HG03439 (cell line): ENCODE measurements at regions not wholly inside any gene's neighbourhood (a gene's known extent, or its start where the extent isn't known, plus 50 kb on each side); places are given as distances from the start of the nearest gene placed in this dataset.

ENCODE experiments used
- ATAC-seq: cut with Tn5 transposase; IDR thresholded peaks from one replicate; pipeline ENCODE4 v1.9.1; 2021; ENCODE audit warnings: mild to moderate bottlenecking, moderate library complexity; ENCODE audit not compliant: unreplicated experiment

DNA sequence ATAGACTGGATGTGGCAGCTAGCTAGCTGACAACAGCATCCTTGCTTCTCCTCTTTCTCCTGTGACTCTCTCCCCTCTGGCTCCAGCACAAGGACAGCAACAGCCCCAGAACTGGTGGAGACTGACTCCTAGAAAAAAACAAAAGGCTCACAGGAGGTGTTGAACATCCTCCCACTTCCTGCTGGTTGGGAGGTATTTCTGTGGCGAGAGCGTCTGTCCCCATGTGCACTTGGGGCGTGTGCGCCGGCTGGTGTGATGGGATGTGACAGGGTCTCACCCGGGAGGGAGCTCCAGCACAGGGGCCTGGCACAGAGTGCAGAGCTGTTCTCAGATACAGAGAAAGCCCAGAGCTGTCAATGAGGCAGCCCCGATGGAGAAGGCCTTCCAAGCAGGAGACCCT is 107.2 kb upstream of the E2F8 start:
- ATAC-seq, result no peak

- ATAC-seq, result peak; percentile 36
These were observed 105.3 kb upstream of the E2F8 start for GRCh38 chr11:19345848-19346681.

DNA sequence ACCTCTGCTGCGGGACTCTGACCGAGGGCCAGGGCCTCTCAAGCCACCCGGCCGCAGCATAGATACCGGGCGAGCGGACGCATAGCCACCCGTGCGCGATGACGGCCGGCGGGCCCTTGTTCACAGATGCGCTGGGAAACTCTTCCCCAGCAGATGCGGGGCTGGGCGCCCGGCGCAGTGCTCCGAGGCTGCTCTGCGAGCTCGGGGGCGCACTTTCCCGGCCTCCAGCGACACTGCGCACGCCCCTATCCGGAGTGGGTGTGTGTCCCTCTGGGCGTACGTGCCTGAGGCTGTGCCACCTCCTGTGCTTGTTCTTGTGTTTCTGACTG is 104.7 kb upstream of the E2F8 start:
- ATAC-seq, result peak; percentile 35

GRCh38 chr11:19344661-19345518 is 104.1 kb upstream of the E2F8 start:
- ATAC-seq, result peak; percentile 50

GRCh38 chr11:19342036-19342435 is 101.3 kb upstream of the E2F8 start:
- ATAC-seq, result no peak

- ATAC-seq, result no peak
These were observed 97.6 kb upstream of the E2F8 start for GRCh38 chr11:19338375-19338774.

- no peak for ATAC-seq
These were observed 97.0 kb upstream of the E2F8 start for GRCh38 chr11:19337779-19338178.

- no peak for ATAC-seq
These were observed 95.6 kb upstream of the E2F8 start for GRCh38 chr11:19336331-19336730.

GRCh38 chr11:19332476-19332875 is 91.7 kb upstream of the E2F8 start:
- ATAC-seq, result peak; percentile 87

GRCh38 chr11:19330416-19330815 is 89.7 kb upstream of the E2F8 start:
- ATAC-seq, result no peak

GRCh38 chr11:19329970-19330369 is 89.2 kb upstream of the E2F8 start:
- ATAC-seq, result no peak

- ATAC-seq, result no peak
These were observed 88.0 kb upstream of the E2F8 start for GRCh38 chr11:19328586-19329311.

GRCh38 chr11:19327280-19327679 is 86.5 kb upstream of the E2F8 start:
- no peak for ATAC-seq

DNA sequence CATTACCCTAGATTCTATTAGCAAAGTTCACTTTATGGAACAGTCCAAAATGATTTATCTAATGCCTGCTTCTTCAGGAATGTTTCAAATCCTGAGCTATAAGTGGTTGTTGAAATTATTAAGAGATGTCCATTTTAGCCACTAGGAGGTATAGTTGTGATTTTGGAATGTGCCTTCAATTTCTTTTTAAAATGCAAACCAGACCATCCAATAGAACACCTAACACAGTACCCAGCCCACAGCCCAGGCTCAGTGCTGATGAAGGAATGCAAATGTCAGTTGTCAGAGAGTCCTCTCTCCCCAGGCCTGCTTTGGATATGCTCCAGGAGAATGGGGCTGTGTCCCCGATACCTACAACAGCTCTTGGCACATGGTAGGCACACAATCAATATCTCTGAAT is 85.8 kb upstream of the E2F8 start:
- no peak for ATAC-seq

GRCh38 chr11:19323502-19323901 is 82.8 kb upstream of the E2F8 start:
- no peak for ATAC-seq

GRCh38 chr11:19321351-19321750 is 80.6 kb upstream of the E2F8 start:
- ATAC-seq, result no peak

DNA sequence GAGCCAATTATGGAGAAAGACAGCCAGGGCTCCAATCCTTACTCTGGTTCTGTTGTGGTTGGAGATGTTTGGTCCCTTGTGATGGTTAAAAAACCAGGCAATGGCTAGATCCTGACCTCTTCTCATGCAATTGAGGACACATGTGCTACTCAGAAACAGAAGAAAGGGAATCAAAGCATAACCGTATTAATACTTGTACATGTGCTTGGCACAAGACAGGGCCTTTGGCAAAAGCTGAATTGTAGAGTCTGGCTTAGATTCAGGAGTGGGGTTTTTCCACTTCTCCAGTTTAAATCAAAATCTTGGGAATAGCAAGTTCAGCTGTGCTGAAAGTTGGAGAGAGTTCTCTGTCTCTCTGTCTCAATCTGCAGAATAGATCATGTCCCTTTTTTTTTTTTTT is 80.1 kb upstream of the E2F8 start:
- ATAC-seq, result no peak

GRCh38 chr11:19316434-19316833 is 75.7 kb upstream of the E2F8 start:
- ATAC-seq, result no peak

- no peak for ATAC-seq
These were observed 74.8 kb upstream of the E2F8 start for GRCh38 chr11:19315511-19315910.

GRCh38 chr11:19313140-19313539 is 72.4 kb upstream of the E2F8 start:
- ATAC-seq, result no peak

- no peak for ATAC-seq
These were observed 70.7 kb upstream of the E2F8 start for GRCh38 chr11:19311308-19312030.
